ENCODE measurements at regions not wholly inside any gene's neighbourhood (a gene's known extent, or its start where the extent isn't known, plus 50 kb on each side); places are given as distances from the start of the nearest gene placed in this dataset.
"Not testable (repeated sequence)": the region's sequence is repeated elsewhere in the genome, so short reads cannot be mapped to it uniquely, and the experiment has no call there.

DNA sequence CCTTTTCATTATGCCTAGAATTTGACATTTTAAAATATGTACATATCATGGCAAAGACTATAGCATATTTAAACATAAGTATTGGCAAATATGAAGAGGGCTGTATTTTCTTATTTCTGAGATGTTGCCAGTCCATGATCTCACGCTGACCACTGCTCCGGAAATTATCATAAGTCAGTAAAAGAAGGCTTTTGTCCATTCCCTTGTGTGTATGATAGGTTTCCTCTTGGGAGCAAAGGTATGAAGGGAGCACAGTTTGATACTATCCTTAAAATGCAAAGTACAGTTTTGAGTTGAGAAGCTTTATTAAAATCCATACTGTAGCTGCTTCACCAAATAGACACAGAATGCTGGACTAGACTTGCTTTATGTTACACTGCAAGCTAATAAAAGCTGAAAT, 52.6 kb upstream of the AGA start:
- Histone ChIP-seq H3K9me3 (ENCODE audit: control insufficient read depth, low read length) (no peaks in the 10 kb centered on the region), H3K4me3 (ENCODE audit: extremely low read depth, insufficient read depth, low read length, poor library complexity, severe bottlenecking) (no peak overlapping the region), H3K36me3 (ENCODE audit: control insufficient read depth, insufficient read depth, low read length) (no peaks in the 10 kb centered on the region), H3K4me1 (ENCODE audit: control insufficient read depth, insufficient read depth, low read length, poor library complexity, severe bottlenecking) (no peaks in the 10 kb centered on the region), H3K27ac (ENCODE audit: low read depth, low read length, severe bottlenecking) (no peak overlapping the region)
- 80 to 95% methylated on average over 2 of the region's 2 CpGs for WGBS, 2 experiments (ENCODE audit: insufficient coverage in 2 of 2)

DNA sequence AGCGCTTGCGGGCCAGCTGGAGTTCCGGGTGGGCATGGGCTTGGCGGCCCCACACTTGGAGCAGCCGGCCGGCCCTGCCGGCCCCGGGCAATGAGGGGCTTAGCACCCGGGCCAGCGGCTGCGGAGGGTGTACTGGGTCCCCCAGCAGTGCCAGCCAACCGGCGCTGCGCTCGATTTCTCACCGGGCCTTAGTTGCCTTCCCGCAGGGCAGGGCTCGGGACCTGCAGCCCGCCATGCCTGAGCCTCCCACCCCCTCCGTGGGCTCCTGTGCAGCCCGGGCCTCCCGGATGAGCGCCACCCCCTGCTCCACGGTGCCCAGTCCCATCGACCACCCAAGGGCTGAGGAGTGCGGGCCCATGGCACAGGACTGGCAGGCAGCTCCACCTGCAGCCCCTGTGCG, 53.4 kb upstream of the AGA start:
- WGBS, 2 experiments (ENCODE audit: insufficient coverage in 2 of 2), result 81 to 90% methylated on average over 4 to 6 of the region's 27 CpGs
- not testable (repeated sequence) for H3K36me3 ChIP-seq (ENCODE audit: control insufficient read depth, insufficient read depth, low read length)

DNA sequence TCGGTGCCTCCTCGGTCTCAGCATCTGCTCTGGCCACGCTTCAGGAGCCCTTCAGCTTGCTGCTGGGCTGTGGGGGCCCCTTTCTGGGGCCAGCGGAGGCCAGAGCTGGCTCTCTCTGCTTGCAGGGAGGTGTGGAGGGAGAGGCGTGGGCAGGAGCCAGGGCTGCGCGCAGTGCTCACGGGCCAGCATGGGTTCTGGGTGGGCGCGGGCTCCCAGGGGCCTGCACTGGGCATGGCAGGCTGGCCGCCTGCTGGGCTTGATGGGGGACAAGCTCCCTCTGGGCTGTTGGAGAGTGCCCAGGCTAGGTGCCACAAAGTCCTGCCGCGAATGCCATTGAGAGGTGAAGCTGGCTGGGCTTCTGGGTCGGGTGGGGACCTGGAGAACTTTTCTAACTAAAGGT, 57.3 kb upstream of the AGA start:
- WGBS, 2 experiments (ENCODE audit: insufficient coverage in 2 of 2), result 89 to 93% methylated on average over 8 to 12 of the region's 14 CpGs
- H3K4me1 ChIP-seq (ENCODE audit: control insufficient read depth, insufficient read depth, low read length, poor library complexity, severe bottlenecking), result no peaks in the 10 kb centered on the region

More for the DNA sequence above, 53.4 kb upstream of the AGA start:
- not testable (repeated sequence) for H3K4me3 ChIP-seq (ENCODE audit: extremely low read depth, insufficient read depth, low read length, poor library complexity, severe bottlenecking); H3K27ac ChIP-seq (ENCODE audit: low read depth, low read length, severe bottlenecking); H3K9me3 ChIP-seq (ENCODE audit: control insufficient read depth, low read length); H3K4me1 ChIP-seq (ENCODE audit: control insufficient read depth, insufficient read depth, low read length, poor library complexity, severe bottlenecking)

GRCh38 chr4:177505171-177505615, 63.0 kb upstream of the AGA start:
- H3K9me3 ChIP-seq (ENCODE audit: control insufficient read depth, low read length), result no peaks in the 10 kb centered on the region
- WGBS, 2 experiments (ENCODE audit: insufficient coverage in 2 of 2), result 82 to 83% methylated on average over 4 to 7 of the region's 9 CpGs
- H3K27ac ChIP-seq (ENCODE audit: low read depth, low read length, severe bottlenecking), result no peak overlapping the region
- H3K4me1 ChIP-seq (ENCODE audit: control insufficient read depth, insufficient read depth, low read length, poor library complexity, severe bottlenecking), result no peaks in the 10 kb centered on the region
- no peaks in the 10 kb centered on the region for H3K36me3 ChIP-seq (ENCODE audit: control insufficient read depth, insufficient read depth, low read length)
- no peak overlapping the region for H3K4me3 ChIP-seq (ENCODE audit: extremely low read depth, insufficient read depth, low read length, poor library complexity, severe bottlenecking)

More for the DNA sequence above, 57.3 kb upstream of the AGA start:
- Histone ChIP-seq H3K9me3 (ENCODE audit: control insufficient read depth, low read length) (no peaks in the 10 kb centered on the region), H3K4me3 (ENCODE audit: extremely low read depth, insufficient read depth, low read length, poor library complexity, severe bottlenecking) (no peak overlapping the region), H3K36me3 (ENCODE audit: control insufficient read depth, insufficient read depth, low read length) (no peaks in the 10 kb centered on the region), H3K27ac (ENCODE audit: low read depth, low read length, severe bottlenecking) (no peak overlapping the region)

- H3K9me3 ChIP-seq (ENCODE audit: control insufficient read depth, low read length), result no peaks in the 10 kb centered on the region
- no peaks in the 10 kb centered on the region for H3K36me3 ChIP-seq (ENCODE audit: control insufficient read depth, insufficient read depth, low read length)
- no peak overlapping the region for H3K4me3 ChIP-seq (ENCODE audit: extremely low read depth, insufficient read depth, low read length, poor library complexity, severe bottlenecking)
- H3K27ac ChIP-seq (ENCODE audit: low read depth, low read length, severe bottlenecking), result no peak overlapping the region
- WGBS, 2 experiments (ENCODE audit: insufficient coverage in 2 of 2), result 79 to 100% methylated on average over 2 to 4 of the region's 6 CpGs
- no peaks in the 10 kb centered on the region for H3K4me1 ChIP-seq (ENCODE audit: control insufficient read depth, insufficient read depth, low read length, poor library complexity, severe bottlenecking)
Measured at GRCh38 chr4:177508662-177509061, 66.4 kb upstream of the AGA start.

DNA sequence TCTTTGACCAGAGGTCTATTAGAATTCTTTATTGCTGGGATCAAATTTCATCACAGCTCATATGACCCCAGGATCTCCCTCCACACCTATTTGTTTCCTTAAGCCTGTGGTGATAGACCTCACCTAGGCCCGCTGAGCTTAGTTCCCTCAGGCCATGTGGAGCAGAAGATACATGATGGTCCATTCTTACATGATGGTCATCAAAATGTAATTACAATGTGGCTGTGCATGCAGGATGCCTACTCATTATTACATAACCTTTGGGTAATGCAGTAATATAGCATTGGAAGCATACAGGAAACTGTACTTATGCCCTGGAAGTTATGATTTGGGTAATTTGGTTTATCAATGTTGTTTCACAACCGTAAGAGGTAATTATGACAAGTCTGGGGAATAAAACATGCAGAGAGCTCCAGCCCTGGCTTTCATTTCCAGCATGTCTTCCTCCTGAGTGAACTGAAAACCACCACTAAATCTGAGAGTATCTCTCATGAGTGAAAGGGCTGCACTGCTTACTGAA, 67.0 kb upstream of the AGA start:
- no peaks in the 10 kb centered on the region for H3K4me1 ChIP-seq (ENCODE audit: control insufficient read depth, insufficient read depth, low read length, poor library complexity, severe bottlenecking)
- WGBS, 2 experiments (ENCODE audit: insufficient coverage in 2 of 2), result 80% methylated on average over 1 of the region's 2 CpGs; no CpG with 5 or more reads in 1 of the 2 experiments

GRCh38 chr4:177511611-177512010, 69.4 kb upstream of the AGA start:
- 94 to 96% methylated on average over 2 to 3 of the region's 3 CpGs for WGBS, 2 experiments (ENCODE audit: insufficient coverage in 2 of 2)
- Histone ChIP-seq H3K4me3 (ENCODE audit: extremely low read depth, insufficient read depth, low read length, poor library complexity, severe bottlenecking) (no peak overlapping the region), H3K4me1 (ENCODE audit: control insufficient read depth, insufficient read depth, low read length, poor library complexity, severe bottlenecking) (no peaks in the 10 kb centered on the region), H3K36me3 (ENCODE audit: control insufficient read depth, insufficient read depth, low read length) (no peaks in the 10 kb centered on the region), H3K9me3 (ENCODE audit: control insufficient read depth, low read length) (no peaks in the 10 kb centered on the region), H3K27ac (ENCODE audit: low read depth, low read length, severe bottlenecking) (no peak overlapping the region)

More for the DNA sequence above, 67.0 kb upstream of the AGA start:
- Histone ChIP-seq H3K9me3 (ENCODE audit: control insufficient read depth, low read length) (no peaks in the 10 kb centered on the region), H3K4me3 (ENCODE audit: extremely low read depth, insufficient read depth, low read length, poor library complexity, severe bottlenecking) (no peak overlapping the region), H3K27ac (ENCODE audit: low read depth, low read length, severe bottlenecking) (no peak overlapping the region), H3K36me3 (ENCODE audit: control insufficient read depth, insufficient read depth, low read length) (no peaks in the 10 kb centered on the region)

DNA sequence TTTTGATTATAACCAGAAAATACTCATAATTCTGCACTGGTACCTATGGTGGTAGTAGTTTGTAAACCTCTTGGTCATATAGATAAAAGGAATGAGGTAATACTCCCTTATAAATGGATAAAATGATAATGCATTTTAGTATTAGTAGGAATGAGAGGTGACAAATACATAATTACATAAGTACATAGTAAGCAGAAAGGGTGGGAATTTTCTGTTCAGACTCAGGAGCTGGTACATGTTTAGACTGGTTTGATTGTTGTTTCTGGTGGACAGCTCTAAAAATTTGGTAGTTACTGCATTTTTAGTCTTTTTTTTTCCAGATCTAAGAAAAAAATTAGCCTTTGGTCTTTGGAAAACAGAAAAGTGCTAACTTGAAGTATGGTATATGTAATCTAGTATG, 70.4 kb upstream of the AGA start:
- no peaks in the 10 kb centered on the region for H3K4me1 ChIP-seq (ENCODE audit: control insufficient read depth, insufficient read depth, low read length, poor library complexity, severe bottlenecking)
- no peaks in the 10 kb centered on the region for H3K36me3 ChIP-seq (ENCODE audit: control insufficient read depth, insufficient read depth, low read length)
- H3K4me3 ChIP-seq (ENCODE audit: extremely low read depth, insufficient read depth, low read length, poor library complexity, severe bottlenecking), result no peak overlapping the region
- H3K9me3 ChIP-seq (ENCODE audit: control insufficient read depth, low read length), result no peaks in the 10 kb centered on the region
- no peak overlapping the region for H3K27ac ChIP-seq (ENCODE audit: low read depth, low read length, severe bottlenecking)

GRCh38 chr4:177517862-177518261, 75.6 kb upstream of the AGA start:
- Histone ChIP-seq H3K4me3 (ENCODE audit: extremely low read depth, insufficient read depth, low read length, poor library complexity, severe bottlenecking) (no peak overlapping the region), H3K4me1 (ENCODE audit: control insufficient read depth, insufficient read depth, low read length, poor library complexity, severe bottlenecking) (no peaks in the 10 kb centered on the region), H3K9me3 (ENCODE audit: control insufficient read depth, low read length) (no peaks in the 10 kb centered on the region), H3K27ac (ENCODE audit: low read depth, low read length, severe bottlenecking) (no peak overlapping the region), H3K36me3 (ENCODE audit: control insufficient read depth, insufficient read depth, low read length) (no peaks in the 10 kb centered on the region)
- 83% methylated on average over 2 of the region's 2 CpGs; no CpG with 5 or more reads in 1 of the 2 experiments for WGBS, 2 experiments (ENCODE audit: insufficient coverage in 2 of 2)

GRCh38 chr4:177519481-177520260, 77.4 kb upstream of the AGA start:
- Histone ChIP-seq H3K4me1 (ENCODE audit: control insufficient read depth, insufficient read depth, low read length, poor library complexity, severe bottlenecking) (no peaks in the 10 kb centered on the region), H3K36me3 (ENCODE audit: control insufficient read depth, insufficient read depth, low read length) (no peaks in the 10 kb centered on the region), H3K9me3 (ENCODE audit: control insufficient read depth, low read length) (no peaks in the 10 kb centered on the region), H3K4me3 (ENCODE audit: extremely low read depth, insufficient read depth, low read length, poor library complexity, severe bottlenecking) (no peak overlapping the region), H3K27ac (ENCODE audit: low read depth, low read length, severe bottlenecking) (no peak overlapping the region)
- WGBS, 2 experiments (ENCODE audit: insufficient coverage in 2 of 2), result 89 to 91% methylated on average over 7 of the region's 7 CpGs

- Histone ChIP-seq H3K4me3 (ENCODE audit: extremely low read depth, insufficient read depth, low read length, poor library complexity, severe bottlenecking) (no peak overlapping the region), H3K4me1 (ENCODE audit: control insufficient read depth, insufficient read depth, low read length, poor library complexity, severe bottlenecking) (no peaks in the 10 kb centered on the region), H3K27ac (ENCODE audit: low read depth, low read length, severe bottlenecking) (no peak overlapping the region), H3K9me3 (ENCODE audit: control insufficient read depth, low read length) (no peaks in the 10 kb centered on the region), H3K36me3 (ENCODE audit: control insufficient read depth, insufficient read depth, low read length) (no peaks in the 10 kb centered on the region)
- WGBS, 2 experiments (ENCODE audit: insufficient coverage in 2 of 2), result 81 to 87% methylated on average over 2 to 4 of the region's 5 CpGs
Measured at GRCh38 chr4:177528620-177529019, 86.4 kb upstream of the AGA start.

Measured in mesodermal cell (in vitro differentiated cells).